OCI-LY7 (cell line): ENCODE measurements at regions not wholly inside any gene's neighbourhood (a gene's known extent, or its start where the extent isn't known, plus 50 kb on each side); places are given as distances from the start of the nearest gene placed in this dataset.

ENCODE experiments used
- BruUV-seq: library from RNA; stranded (reverse); fragments of 400-500 nt; replicated peaks from 2 replicates; lab custom pipeline; 2021; lab: Mats Ljungman, UMichigan
- CTCF ChIA-PET: fragments of 300-600 bp; sonication (Branson Sonifier 250); formaldehyde crosslinking; loops from one replicate; lab custom pipeline; 2022; ENCODE audit warnings: antibody characterized with exemption; ENCODE audit not compliant: unreplicated experiment; lab: Charles Lee
- POLR2A ChIA-PET: fragments of 300-600 bp; sonication (Branson Sonifier 250); formaldehyde crosslinking; loops from one replicate; lab custom pipeline; 2022; ENCODE audit warnings: antibody characterized with exemption; lab: Charles Lee
- DNase-seq: peaks from one replicate; pipeline ENCODE4 v3.0.0-alpha.2; 2015; ENCODE audit warnings: low spot score
- H2AFZ ChIP-seq: fragments of 200-600 bp; sonication (generic), shearing (Covaris generic); 2 replicates; pipeline ENCODE4 v1.6.1; 2014; ENCODE audit warnings: mild to moderate bottlenecking, antibody characterized with exemption, low read length, moderate library complexity
- H3K27ac ChIP-seq: fragments of 200-600 bp; sonication (generic); 2 replicates; pipeline ENCODE4 v1.5.1; 2014; ENCODE audit warnings: mixed run types, low read depth, mild to moderate bottlenecking, moderate library complexity, low read length, inconsistent platforms; ENCODE audit not compliant: poor library complexity, severe bottlenecking
- H3K36me3 ChIP-seq: fragments of 200-600 bp; sonication (generic); 2 replicates; pipeline ENCODE4 v1.6.1; 2014; ENCODE audit warnings: mild to moderate bottlenecking, antibody characterized with exemption, low read length, moderate library complexity, mixed read lengths; ENCODE audit not compliant: insufficient read depth
- H3K4me1 ChIP-seq: fragments of 200-600 bp; sonication (generic); 2 replicates; pipeline ENCODE4 v1.5.1; 2014; ENCODE audit warnings: mild to moderate bottlenecking, low read length; ENCODE audit not compliant: insufficient read depth, poor library complexity, severe bottlenecking
- H3K4me2 ChIP-seq: fragments of 200-600 bp; sonication (generic); 2 replicates; pipeline ENCODE4 v1.6.1; 2014; ENCODE audit warnings: mild to moderate bottlenecking, low read length
- H3K4me3 ChIP-seq: fragments of 200-600 bp; sonication (generic); 2 replicates; pipeline ENCODE4 v1.5.1; 2014; ENCODE audit warnings: mild to moderate bottlenecking, low read depth, low read length; ENCODE audit not compliant: poor library complexity, severe bottlenecking
- H3K79me2 ChIP-seq: fragments of 200-600 bp; sonication (generic); 2 replicates; pipeline ENCODE4 v1.6.1; 2016; ENCODE audit warnings: low read depth, mild to moderate bottlenecking, low read length, moderate library complexity, mixed read lengths; ENCODE audit not compliant: insufficient read depth
- H3K9me2 ChIP-seq: fragments of 200-600 bp; sonication (generic); 2 replicates; pipeline ENCODE4 v1.6.1; 2016; ENCODE audit warnings: mild to moderate bottlenecking, low read length, mixed read lengths; ENCODE audit not compliant: insufficient read depth
- H3K9me3 ChIP-seq: fragments of 200-600 bp; sonication (generic); 2 replicates; pipeline ENCODE4 v1.6.1; 2014; ENCODE audit warnings: mild to moderate bottlenecking, mixed run types, low read length, mixed read lengths
- H4K20me1 ChIP-seq: fragments of 200-600 bp; sonication (generic); 2 replicates; pipeline ENCODE4 v1.6.1; 2014; ENCODE audit warnings: mild to moderate bottlenecking, antibody characterized with exemption, low read length, moderate library complexity, mixed read lengths; ENCODE audit not compliant: insufficient read depth
- CTCF ChIP-seq: fragments of 200-600 bp; sonication (generic); conservative IDR thresholded peaks from 2 replicates; pipeline ENCODE4 v1.5.1; 2014; ENCODE audit warnings: mild to moderate bottlenecking, antibody characterized with exemption, low read length, moderate library complexity, mixed read lengths
- EZH2phosphoT487 ChIP-seq: fragments of 200-600 bp; sonication (generic); IDR thresholded peaks from 2 replicates; pipeline ENCODE4 v1.6.1; 2018; ENCODE audit warnings: low read depth, borderline replicate concordance, mild to moderate bottlenecking, mixed run types, antibody characterized with exemption, low read length, moderate library complexity, mixed read lengths
- intact Hi-C: fragments of 100-400 bp; cut with micrococcal nuclease; formaldehyde crosslinking; loops from one replicate; pipeline ENCODE4 v1.10.0; 2022; ENCODE audit not compliant: unreplicated experiment

- Histone ChIP-seq H3K79me2 (no peaks in the 10 kb centered on the region), H3K4me1 (no peaks in the 10 kb centered on the region), H4K20me1 (no peaks in the 10 kb centered on the region), H3K27ac (no peak overlapping the region), H3K4me2 (no peak overlapping the region), H3K9me2 (no peaks in the 10 kb centered on the region), H3K9me3 (no peaks in the 10 kb centered on the region), H2AFZ (no peak overlapping the region), H3K36me3 (no peaks in the 10 kb centered on the region), H3K4me3 (no peak overlapping the region)
- DNase-seq, result no peak
- ChIA-PET CTCF (no interaction called here), POLR2A (interaction anchor here (0.6 to 0.7 kb wide), 2 partner anchors 14 to 29 kb away, joined by 3 read pairs; no protein-coding TSS in a partner anchor)
- TF ChIP-seq CTCF, result no peak
- no peak for TF ChIP-seq EZH2phosphoT487
- intact Hi-C loops, result no loop called here
- BruUV-seq, result no TSS peak
Observed at GRCh38 chr3:152621006-152621868, 213.7 kb upstream of the P2RY1 start.

GRCh38 chr3:152621967-152622810 lies 212.7 kb upstream of the P2RY1 start:
- H3K4me2 ChIP-seq, result no peak overlapping the region
- CTCF ChIA-PET, result no interaction called here
- H3K27ac ChIP-seq, result no peak overlapping the region
- H3K4me3 ChIP-seq, result no peak overlapping the region
- H4K20me1 ChIP-seq, result no peaks in the 10 kb centered on the region
- no peak for TF ChIP-seq EZH2phosphoT487
- TF ChIP-seq CTCF, result no peak
- BruUV-seq, result no TSS peak
- no peak for DNase-seq
- no peaks in the 10 kb centered on the region for H3K9me2 ChIP-seq
- no peaks in the 10 kb centered on the region for H3K9me3 ChIP-seq
- POLR2A ChIA-PET, result no interaction called here
- H2AFZ ChIP-seq, result no peak overlapping the region
- intact Hi-C loops, result no loop called here
- H3K79me2 ChIP-seq, result no peaks in the 10 kb centered on the region
- H3K4me1 ChIP-seq, result no peaks in the 10 kb centered on the region
- H3K36me3 ChIP-seq, result no peaks in the 10 kb centered on the region
